ENCODE measurements at regions not wholly inside any gene's neighbourhood (a gene's known extent, or its start where the extent isn't known, plus 50 kb on each side); places are given as distances from the start of the nearest gene placed in this dataset.

- H3K4me3 ChIP-seq (ENCODE audit: low read depth, low read length): no peak overlapping the region
- no peak for TF ChIP-seq MYC (IDR thresholded peaks at IDR 0.05; ENCODE audit: low read depth, low read length)
- TF ChIP-seq, protein P1, sequence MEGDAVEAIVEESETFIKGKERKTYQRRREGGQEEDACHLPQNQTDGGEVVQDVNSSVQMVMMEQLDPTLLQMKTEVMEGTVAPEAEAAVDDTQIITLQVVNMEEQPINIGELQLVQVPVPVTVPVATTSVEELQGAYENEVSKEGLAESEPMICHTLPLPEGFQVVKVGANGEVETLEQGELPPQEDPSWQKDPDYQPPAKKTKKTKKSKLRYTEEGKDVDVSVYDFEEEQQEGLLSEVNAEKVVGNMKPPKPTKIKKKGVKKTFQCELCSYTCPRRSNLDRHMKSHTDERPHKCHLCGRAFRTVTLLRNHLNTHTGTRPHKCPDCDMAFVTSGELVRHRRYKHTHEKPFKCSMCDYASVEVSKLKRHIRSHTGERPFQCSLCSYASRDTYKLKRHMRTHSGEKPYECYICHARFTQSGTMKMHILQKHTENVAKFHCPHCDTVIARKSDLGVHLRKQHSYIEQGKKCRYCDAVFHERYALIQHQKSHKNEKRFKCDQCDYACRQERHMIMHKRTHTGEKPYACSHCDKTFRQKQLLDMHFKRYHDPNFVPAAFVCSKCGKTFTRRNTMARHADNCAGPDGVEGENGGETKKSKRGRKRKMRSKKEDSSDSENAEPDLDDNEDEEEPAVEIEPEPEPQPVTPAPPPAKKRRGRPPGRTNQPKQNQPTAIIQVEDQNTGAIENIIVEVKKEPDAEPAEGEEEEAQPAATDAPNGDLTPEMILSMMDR (IDR thresholded peaks at IDR 0.05; ENCODE audit: low read depth, low read length): no peak
- no peak for TF ChIP-seq POLR2A (IDR thresholded peaks at IDR 0.05; ENCODE audit: extremely low read depth, insufficient read length)
- TF ChIP-seq, protein P2, sequence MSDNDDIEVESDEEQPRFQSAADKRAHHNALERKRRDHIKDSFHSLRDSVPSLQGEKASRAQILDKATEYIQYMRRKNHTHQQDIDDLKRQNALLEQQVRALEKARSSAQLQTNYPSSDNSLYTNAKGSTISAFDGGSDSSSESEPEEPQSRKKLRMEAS (IDR thresholded peaks at IDR 0.05; ENCODE audit: low read depth, low read length): no peak
- DNase-seq (ENCODE audit: low read depth): no peak
Measured at GRCh38 chr10:6938384-6938783, 358.3 kb upstream of the PRKCQ start.

- TF ChIP-seq, protein P2 (IDR thresholded peaks at IDR 0.05; ENCODE audit: low read depth, low read length): no peak
- TF ChIP-seq POLR2A (IDR thresholded peaks at IDR 0.05; ENCODE audit: extremely low read depth, insufficient read length) (no peak), MYC (IDR thresholded peaks at IDR 0.05; ENCODE audit: low read depth, low read length) (no peak)
- no peak overlapping the region for H3K4me3 ChIP-seq (ENCODE audit: low read depth, low read length)
- DNase-seq (ENCODE audit: low read depth): no peak
Measured at GRCh38 chr10:6936931-6937330, 356.9 kb upstream of the PRKCQ start.

- H3K4me3 ChIP-seq (ENCODE audit: low read depth, low read length): peak overlapping the region; percentile 51
- peak; percentile 75 for DNase-seq (ENCODE audit: low read depth)
- TF ChIP-seq, protein P2 (IDR thresholded peaks at IDR 0.05; ENCODE audit: low read depth, low read length): no peak
- TF ChIP-seq MYC (IDR thresholded peaks at IDR 0.05; ENCODE audit: low read depth, low read length): no peak
- TF ChIP-seq POLR2A (IDR thresholded peaks at IDR 0.05; ENCODE audit: extremely low read depth, insufficient read length): no peak
- TF ChIP-seq, protein P1 (IDR thresholded peaks at IDR 0.05; ENCODE audit: low read depth, low read length): no peak
Measured at GRCh38 chr10:6929148-6929830, 349.2 kb upstream of the PRKCQ start.

DNA sequence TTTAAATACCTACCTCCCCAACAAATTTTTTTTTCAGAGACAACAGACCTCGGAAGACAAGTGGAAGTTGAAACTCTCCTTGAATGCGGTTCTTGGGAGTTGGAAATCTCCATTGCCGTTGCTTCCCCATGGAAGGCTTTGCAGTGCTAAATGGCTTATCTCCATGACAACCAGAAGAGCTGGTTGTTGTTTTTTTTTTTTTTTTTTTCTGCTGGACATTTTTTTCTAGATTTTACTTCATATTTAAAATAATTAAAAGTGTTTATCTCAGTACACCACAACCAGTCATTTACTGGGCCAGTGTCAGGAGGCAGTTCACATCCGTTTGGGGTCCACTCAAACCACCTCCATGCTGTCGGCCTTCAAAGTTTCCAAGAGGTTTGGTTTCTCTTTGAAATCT lies 348.5 kb upstream of the PRKCQ start:
- peak overlapping the region; percentile 51 for H3K4me3 ChIP-seq (ENCODE audit: low read depth, low read length)
- no peak for DNase-seq (ENCODE audit: low read depth)
- no peak for TF ChIP-seq POLR2A (IDR thresholded peaks at IDR 0.05; ENCODE audit: extremely low read depth, insufficient read length)
- TF ChIP-seq, protein P2 (IDR thresholded peaks at IDR 0.05; ENCODE audit: low read depth, low read length): no peak
- TF ChIP-seq, protein P1 (IDR thresholded peaks at IDR 0.05; ENCODE audit: low read depth, low read length): no peak
- no peak for TF ChIP-seq MYC (IDR thresholded peaks at IDR 0.05; ENCODE audit: low read depth, low read length)

DNA sequence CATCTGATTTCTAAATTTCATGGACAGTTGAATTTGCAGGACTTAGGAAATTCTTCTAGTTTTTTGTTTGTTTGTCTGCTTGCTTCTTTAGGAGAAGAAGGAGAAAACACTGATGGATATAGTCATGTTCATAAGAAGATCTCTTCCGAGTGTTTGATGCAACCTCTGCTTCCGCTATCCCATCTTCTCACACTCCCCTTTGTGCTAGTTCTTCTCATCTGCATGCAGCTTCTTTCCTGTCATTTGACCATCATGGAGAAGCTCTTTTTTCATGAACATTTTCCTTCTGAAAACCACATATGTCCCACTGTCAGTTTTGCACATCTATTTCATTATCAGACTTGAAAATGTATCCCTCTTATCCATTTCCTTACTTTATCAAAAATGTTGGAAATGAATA lies 346.9 kb upstream of the PRKCQ start:
- DNase-seq (ENCODE audit: low read depth): peak; percentile 87
- H3K4me3 ChIP-seq (ENCODE audit: low read depth, low read length): peak overlapping the region; percentile 41
- TF ChIP-seq MYC (IDR thresholded peaks at IDR 0.05; ENCODE audit: low read depth, low read length): no peak
- TF ChIP-seq, protein P1 (IDR thresholded peaks at IDR 0.05; ENCODE audit: low read depth, low read length): no peak
- TF ChIP-seq, protein P2 (IDR thresholded peaks at IDR 0.05; ENCODE audit: low read depth, low read length): no peak
- TF ChIP-seq POLR2A (IDR thresholded peaks at IDR 0.05; ENCODE audit: extremely low read depth, insufficient read length): no peak

- TF ChIP-seq, protein P1 (IDR thresholded peaks at IDR 0.05; ENCODE audit: low read depth, low read length): no peak
- no peak for TF ChIP-seq MYC (IDR thresholded peaks at IDR 0.05; ENCODE audit: low read depth, low read length)
- TF ChIP-seq, protein P2 (IDR thresholded peaks at IDR 0.05; ENCODE audit: low read depth, low read length): no peak
- no peak for TF ChIP-seq POLR2A (IDR thresholded peaks at IDR 0.05; ENCODE audit: extremely low read depth, insufficient read length)
- no peak for DNase-seq (ENCODE audit: low read depth)
- no peak overlapping the region for H3K4me3 ChIP-seq (ENCODE audit: low read depth, low read length)
Measured at GRCh38 chr10:6925146-6925545, 345.1 kb upstream of the PRKCQ start.

Data from NB4 (cell line).